HepG2 (cell line): ENCODE measurements at regions not wholly inside any gene's neighbourhood (a gene's known extent, or its start where the extent isn't known, plus 50 kb on each side); places are given as distances from the start of the nearest gene placed in this dataset.

Source experiments
- KLF16 ChIP-seq, 2 experiments: sonication (generic) in 1 of 2; formaldehyde crosslinking in 1 of 2; IDR thresholded peaks; 2 replicates each; pipeline versions ENCODE4 v1.6.1 to v1.8.0; 2016 to 2023; ENCODE audit warnings: missing genetic modification reagents in 2 of 2, missing compliant biosample characterization in 1 of 2
- NCOR1 ChIP-seq: fragments of 200-600 bp; sonication (generic); IDR thresholded peaks from 2 replicates; pipeline ENCODE4 v1.7.0; 2017; ENCODE audit warnings: antibody characterized with exemption, low read length, borderline replicate concordance
- POLR2AphosphoS5 ChIP-seq: IDR thresholded peaks from 2 replicates; pipeline ENCODE4 v1.6.1; 2012; ENCODE audit warnings: low read depth, low read length
- RBM39 ChIP-seq: fragments of 200-400 bp; formaldehyde crosslinking; IDR thresholded peaks from one replicate; pipeline ENCODE4 v1.6.1; 2018; ENCODE audit warnings: antibody characterized with exemption, mild to moderate bottlenecking, low read depth, low read length; ENCODE audit not compliant: poor library complexity, severe bottlenecking
- TAF1 ChIP-seq: sonication (generic); formaldehyde crosslinking; IDR thresholded peaks from 2 replicates; pipeline ENCODE4 v1.4.0; 2020; ENCODE audit warnings: missing genetic modification reagents
- TAF15 ChIP-seq: fragments of 200-400 bp; formaldehyde crosslinking; IDR thresholded peaks from one replicate; pipeline ENCODE4 v1.6.1; 2018; ENCODE audit warnings: mild to moderate bottlenecking, low read depth, low read length; ENCODE audit not compliant: poor library complexity, severe bottlenecking
- TEAD2 ChIP-seq: sonication (generic); formaldehyde crosslinking; IDR thresholded peaks from 2 replicates; pipeline ENCODE4 v1.9.0; 2021; ENCODE audit warnings: missing genetic modification reagents
- ZNF274 ChIP-seq: sonication (generic); formaldehyde crosslinking; IDR thresholded peaks from 2 replicates; pipeline ENCODE4 v1.5.1; 2020; ENCODE audit warnings: mild to moderate bottlenecking, missing genetic modification reagents
- TF ChIP-seq, protein P1 (sequence below): IDR thresholded peaks from 2 replicates; pipeline ENCODE4 v1.6.1; 2012; ENCODE audit warnings: inconsistent platforms
- TF ChIP-seq, protein P2 (sequence below): sonication (generic); formaldehyde crosslinking; IDR thresholded peaks from 2 replicates; pipeline ENCODE4 v1.5.0; 2020; ENCODE audit warnings: missing genetic modification reagents

DNA sequence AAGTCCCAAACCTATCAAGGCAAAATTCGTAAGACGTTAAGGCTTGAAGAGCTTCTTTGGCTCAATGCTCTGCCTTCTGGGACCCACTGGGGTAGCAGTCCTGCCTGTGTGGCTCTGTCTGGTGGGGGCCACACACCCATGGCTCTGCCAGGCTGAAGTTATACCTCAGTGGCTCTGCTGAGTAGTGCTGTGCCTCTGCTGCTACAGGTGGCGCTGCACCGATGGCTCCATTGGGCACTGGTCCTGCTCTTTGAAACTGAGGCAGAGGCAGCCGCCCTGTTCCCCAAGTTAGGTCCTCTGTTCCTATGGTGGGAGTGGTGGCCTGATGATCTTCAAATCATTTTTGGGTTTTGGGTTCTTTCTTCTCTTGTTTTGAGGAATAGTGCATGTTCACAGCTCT lies 68.0 kb upstream of the AP4E1 start:
- TF ChIP-seq, protein P1, sequence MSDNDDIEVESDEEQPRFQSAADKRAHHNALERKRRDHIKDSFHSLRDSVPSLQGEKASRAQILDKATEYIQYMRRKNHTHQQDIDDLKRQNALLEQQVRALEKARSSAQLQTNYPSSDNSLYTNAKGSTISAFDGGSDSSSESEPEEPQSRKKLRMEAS = no peak
- TF ChIP-seq TEAD2 = no peak
- no peak for TF ChIP-seq ZNF274
- no peak for TF ChIP-seq NCOR1
- TF ChIP-seq RBM39 = no peak
- no peak for TF ChIP-seq KLF16 (CRISPR knock-in tag; IDR thresholded peaks at IDR 0.05)
- no peak for TF ChIP-seq TAF1
- TF ChIP-seq TAF15 = no peak
- TF ChIP-seq POLR2AphosphoS5 = no peak
- TF ChIP-seq, protein P2, sequence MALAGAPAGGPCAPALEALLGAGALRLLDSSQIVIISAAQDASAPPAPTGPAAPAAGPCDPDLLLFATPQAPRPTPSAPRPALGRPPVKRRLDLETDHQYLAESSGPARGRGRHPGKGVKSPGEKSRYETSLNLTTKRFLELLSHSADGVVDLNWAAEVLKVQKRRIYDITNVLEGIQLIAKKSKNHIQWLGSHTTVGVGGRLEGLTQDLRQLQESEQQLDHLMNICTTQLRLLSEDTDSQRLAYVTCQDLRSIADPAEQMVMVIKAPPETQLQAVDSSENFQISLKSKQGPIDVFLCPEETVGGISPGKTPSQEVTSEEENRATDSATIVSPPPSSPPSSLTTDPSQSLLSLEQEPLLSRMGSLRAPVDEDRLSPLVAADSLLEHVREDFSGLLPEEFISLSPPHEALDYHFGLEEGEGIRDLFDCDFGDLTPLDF (CRISPR knock-in tag) = no peak
